GM21825 (cell line): ENCODE measurements at regions not wholly inside any gene's neighbourhood (a gene's known extent, or its start where the extent isn't known, plus 50 kb on each side); places are given as distances from the start of the nearest gene placed in this dataset.

Experiments
- ATAC-seq: cut with Tn5 transposase; IDR thresholded peaks from one replicate; pipeline ENCODE4 v1.9.1; 2021; ENCODE audit warnings: mild to moderate bottlenecking, moderate library complexity; ENCODE audit not compliant: unreplicated experiment

DNA sequence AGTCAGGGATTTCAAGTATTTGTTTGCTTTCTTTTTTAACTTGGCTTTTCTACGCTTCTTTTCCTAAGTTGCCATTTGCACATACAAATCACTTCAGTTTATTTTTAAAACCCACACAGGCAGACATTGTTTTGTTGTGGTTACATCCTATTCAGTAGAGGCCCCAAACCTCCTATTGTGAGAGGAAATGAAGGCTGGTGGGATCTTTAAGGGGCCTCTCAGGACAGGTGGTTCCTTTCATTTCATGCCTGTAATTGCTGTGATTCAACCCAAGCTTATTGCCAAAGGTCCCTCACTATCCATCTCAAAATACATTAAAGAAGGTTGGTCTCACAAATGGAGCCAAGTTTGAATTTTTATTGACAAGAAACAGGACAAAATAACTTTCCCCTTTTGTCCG, 257.1 kb downstream of the ADAMTS20 start:
- ATAC-seq: no peak

DNA sequence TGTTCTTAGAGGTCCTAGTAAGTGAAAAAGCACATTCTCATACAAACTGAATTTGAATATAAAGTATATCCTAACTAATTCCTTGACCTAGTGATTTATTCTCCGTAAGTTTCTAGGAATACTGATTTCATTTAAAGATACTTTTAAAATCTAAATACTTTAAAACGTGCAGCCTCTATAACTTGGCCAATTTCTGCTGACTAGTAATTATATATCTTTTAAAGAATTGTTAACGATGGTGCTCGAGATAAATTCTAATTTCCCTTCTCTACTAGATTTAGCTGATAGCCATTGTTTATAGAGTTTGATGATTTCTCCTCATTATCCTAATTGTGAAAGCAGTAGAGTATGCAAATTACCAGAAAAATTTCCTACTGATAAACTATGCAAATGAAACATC, 257.9 kb downstream of the ADAMTS20 start:
- no peak for ATAC-seq

DNA sequence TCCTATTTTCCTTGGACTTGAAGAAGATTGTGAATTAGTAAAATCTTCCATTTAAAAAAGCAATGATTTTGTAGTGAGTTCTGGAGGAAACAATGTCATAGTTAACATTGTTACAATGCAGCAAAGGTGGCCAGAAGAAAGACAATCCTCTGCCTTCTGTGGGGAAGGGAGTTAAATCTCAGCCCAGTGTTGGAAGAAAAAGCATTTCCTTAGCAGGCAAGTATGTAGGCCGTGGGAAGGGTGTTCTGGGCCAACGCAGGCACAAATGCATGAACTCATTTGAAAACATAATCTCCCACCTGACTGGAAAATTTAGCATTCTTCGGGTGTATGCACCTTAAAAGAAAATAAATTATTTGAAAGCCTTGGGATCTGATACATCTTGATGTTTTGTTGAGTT, 258.6 kb downstream of the ADAMTS20 start:
- no peak for ATAC-seq

DNA sequence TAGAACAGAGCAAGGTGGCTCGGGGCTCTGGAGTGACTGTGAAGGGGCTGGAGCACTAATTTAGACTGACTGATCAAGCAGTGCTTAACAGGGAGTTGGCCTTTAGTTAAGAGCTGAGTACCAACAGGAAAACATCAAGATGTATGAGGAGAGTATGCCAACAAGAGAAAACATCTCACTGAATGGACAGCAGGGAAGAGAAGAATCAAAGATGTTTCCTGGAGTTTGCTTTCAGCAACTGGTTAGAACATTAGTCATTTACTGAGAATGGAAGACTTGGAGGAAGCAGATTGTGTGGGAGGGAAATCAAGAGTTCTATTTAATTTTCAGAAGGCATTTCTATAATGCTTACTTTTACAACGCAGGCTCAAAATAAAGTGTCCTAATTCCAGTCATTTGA, 259.3 kb downstream of the ADAMTS20 start:
- no peak for ATAC-seq

DNA sequence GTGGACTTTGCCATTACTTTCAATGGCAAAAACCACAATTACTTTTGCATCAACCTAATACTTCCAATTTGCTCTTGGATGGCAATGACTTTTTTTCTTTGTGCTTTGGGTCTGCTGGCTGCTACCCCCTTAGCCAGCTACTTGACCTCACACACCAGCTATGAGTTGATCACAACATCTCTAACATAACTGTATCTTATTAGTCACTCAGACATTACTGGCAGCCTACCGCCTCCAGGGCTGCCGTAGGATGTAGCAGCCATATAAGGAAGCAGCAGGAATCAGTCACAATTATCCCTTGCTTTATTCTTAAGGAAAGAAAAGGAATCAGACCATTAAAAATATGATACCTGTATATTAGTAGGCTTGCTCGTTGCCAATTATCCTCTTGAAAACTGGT, 260.5 kb downstream of the ADAMTS20 start:
- no peak for ATAC-seq

DNA sequence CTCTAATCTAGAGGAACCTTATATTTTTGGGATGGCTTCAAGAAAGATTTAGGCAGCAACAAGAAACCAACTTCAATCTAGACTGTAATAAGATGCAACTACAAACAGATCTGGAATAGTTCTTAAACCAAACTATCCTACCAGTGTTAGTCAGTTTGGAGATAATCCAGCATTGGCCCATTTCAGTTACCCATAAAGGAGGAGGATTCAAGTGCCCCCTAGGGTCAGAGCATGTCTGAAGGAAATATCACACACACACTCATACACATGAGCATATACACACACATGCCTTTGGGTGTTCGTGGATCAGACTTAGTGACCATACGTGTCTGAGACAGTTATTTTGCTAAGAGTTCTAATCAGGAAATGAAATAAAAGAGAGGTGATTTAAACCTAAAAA, 261.2 kb downstream of the ADAMTS20 start:
- ATAC-seq: no peak

DNA sequence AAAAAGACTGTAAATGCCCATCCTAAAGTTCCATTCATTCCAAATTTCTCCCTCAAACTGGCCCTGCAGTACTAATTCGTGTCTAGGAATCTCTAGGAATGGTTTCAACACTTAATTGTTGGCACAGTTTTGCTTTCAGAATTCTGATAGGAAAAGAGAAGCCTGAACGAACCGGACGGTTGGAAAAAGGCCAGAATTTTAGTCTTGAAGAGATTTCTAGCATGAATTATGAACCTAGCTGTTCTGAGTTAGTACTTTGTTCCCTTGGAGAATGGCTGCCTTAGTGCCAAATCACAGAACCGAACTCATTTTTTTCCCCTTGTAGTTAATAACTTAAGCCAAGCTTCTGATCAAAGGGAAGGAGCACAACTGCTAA, 262.6 kb downstream of the ADAMTS20 start:
- ATAC-seq: no peak

DNA sequence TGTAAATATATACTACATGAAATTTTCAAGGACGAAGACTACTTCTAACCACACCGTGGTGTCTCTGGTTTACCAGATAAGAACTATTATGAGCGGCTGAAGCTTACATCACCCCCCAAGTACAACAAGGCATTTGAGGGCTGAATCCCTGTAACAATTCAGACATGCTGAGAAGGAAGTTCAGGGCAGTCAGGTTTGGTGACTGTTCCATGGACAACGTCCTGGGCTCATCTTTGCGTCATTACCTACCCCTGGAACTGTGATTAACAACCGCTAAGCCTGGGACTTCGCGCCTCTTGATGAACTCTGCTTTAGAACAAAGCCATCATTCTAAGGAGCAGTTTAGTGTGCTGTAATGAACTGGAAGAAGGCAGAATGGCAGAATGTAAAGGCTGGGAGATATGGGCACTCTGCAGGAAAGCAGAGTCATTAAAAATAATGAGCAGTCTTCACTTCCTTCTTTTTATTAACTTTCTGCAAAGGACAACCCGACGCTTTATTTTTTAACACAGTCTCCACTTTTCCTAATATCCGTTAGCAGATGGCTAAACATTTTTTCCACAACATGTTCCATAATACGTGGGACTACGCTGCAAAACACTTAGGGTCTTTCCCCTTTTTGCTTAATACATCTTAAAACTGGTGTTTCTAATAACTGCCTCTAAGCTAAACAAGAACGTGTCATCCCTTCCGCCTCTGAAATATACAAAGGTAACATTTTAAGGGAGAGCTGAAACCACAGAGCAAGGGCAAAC, 263.2 kb downstream of the ADAMTS20 start:
- no peak for ATAC-seq

DNA sequence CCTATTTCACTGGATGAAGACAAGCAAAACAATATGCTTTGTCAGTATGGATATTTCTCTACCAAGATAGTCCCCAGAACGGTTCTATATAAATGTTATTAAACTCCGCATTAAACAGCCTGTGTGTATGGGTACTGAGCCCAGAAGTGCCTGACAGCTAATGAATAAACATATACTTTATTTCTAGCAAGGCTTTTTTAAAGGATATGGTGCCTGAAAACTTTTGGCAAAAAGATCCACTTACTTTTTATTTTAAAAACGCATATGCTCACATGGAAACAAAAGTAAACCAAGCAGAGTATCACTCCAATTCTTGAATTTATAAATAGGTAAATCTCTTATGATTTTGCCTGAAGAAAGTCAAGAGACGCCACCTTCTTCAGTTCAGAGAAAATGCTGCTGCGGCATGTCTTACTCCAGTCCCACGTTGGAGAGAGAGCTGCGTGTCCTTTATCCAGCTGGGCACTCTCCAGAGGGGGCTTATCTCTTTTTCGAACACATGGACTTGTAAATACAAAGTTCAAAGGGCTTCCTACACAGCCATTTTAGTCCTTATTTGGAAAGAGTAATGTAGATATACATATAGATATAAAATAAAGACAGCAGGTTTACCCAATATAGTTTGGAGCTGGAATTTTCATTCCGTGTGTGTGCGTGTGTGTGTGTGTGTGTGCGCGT, 264.2 kb downstream of the ADAMTS20 start:
- no peak for ATAC-seq

DNA sequence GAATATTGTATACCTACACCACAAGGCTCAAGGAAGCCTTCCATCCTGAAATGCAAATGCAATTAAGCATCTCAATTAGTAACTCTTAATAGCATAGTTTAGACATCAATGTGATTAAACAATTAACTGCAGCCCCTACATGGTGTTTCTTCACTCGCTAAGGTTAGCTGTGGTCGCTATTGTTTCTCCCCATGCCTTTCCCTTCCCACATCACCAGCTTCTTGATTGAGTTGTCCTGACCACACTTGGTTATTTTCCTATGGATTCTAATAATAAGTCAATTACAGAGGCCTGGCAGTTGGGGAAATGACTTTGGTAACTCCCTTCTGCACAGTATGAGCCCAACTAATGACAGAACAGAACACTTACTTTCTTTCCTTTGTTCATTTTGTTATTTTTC, 265.0 kb downstream of the ADAMTS20 start:
- ATAC-seq: no peak

DNA sequence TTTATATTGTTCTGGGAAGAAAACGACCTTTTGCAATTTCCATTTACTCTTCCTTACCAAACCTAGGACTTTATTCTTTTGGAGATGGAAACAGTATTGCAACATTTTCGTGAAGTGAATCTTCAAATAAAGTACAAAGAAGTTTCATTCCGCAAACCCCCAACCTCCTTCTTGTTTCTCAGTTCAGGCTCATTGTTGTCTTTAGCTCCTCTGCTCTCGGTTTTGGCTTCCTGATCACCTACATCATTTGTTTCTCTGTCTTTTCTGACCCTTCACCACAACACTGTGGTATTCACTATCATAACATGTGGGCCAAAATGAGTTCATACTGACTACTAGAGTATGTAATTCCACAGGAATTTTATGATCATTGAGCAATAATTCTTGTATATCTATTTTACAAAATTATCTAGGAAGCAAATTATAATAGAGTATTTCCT, 266.8 kb downstream of the ADAMTS20 start:
- ATAC-seq: no peak

DNA sequence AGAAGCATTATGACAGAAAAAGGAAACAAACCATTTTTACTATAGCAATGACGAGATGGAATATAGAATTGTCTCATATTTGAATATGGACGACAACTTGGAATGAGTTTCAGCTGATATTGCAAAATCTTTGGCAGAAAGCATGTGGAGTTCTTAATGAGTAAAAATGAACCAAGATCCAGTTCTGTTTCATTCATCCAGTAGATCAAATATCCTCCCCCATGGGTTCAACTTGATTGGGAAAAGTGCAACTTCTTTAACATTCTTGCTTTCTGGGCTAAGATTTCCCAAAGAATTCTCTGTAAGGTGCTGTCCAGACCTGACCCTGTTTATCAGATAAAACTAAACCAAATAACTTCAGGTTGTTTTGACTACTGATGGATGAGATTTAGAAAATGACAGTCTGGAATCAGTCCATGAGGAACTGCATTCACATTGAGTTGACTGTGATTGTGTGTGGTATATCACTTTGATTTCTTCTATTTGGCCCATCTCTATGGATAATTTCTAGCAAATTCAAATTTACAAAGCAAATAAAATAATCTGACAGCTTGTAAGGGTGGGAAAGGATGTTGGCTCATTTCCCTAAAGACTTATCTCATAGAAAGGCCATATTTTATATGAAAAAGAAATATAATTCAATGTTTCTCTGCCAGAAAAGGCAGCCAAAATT, 267.4 kb downstream of the ADAMTS20 start:
- ATAC-seq: no peak

DNA sequence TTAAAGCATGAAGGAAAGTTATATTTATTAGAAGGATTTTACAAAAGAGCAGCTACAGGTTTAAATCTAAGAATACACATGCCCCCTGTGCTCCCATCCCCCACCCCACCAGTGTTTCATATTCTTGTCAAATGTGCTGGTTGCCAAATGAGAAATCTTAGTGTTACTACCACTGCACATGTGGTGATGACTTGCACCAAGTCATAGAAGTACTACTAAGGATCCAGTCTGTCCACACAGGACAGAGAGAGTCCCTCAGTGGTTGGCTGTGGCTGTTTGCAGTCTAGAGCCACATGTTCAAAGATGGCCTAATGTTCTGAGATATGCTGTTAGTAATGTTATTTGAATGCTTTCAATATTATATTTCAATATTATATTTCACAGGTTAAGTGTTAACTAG, 268.8 kb downstream of the ADAMTS20 start:
- ATAC-seq: no peak

DNA sequence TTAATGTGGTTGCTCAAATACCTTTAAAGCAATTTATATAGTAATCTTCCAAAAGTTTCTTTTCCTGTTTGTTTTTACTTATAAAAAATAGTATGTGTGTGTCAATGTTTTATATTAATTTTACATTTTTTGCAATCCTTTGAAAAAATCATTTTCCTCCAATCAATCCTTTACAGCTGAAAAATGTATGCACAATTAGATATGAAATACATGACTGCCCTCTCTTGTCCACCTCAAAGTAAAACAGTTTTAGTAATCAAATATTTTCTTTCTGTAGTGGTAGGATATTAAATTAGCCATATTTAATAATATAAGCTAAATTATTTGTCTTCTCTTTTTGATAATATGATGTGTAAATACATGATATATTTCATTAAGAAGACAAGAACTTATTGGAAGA, 269.9 kb downstream of the ADAMTS20 start:
- no peak for ATAC-seq

DNA sequence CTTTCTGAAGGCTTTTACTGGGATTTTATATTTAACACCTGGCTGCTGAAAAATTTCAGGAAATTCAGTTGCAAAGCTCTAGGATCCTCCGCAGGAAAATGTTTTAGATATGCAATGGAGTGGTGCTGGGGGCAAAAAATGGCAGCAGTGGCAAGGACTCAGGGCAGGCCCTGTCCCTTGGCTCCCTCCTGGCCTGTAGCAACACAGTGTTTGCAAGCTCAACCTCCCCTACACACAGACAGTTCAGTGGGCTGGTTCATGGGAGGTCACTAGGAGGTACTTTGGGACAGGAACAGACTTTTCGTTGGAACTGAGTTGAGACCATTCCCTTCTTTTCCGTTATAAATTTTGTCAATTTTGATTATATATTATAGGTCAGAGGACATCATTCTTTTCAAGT, 270.4 kb downstream of the ADAMTS20 start:
- no peak for ATAC-seq

DNA sequence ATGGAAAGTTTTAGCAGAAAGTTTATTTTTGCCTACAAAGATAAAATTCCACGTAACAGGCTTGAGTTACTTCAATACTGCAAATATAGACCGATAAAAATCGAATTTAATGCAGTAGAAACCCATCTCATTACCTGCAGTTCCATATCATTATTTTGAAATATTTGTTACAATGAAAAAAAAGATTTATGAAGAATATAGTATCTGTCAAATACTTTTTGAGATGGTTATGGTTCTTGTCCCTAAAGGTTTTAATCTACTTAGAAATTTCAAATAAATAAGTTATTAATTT, 273.5 kb downstream of the ADAMTS20 start:
- no peak for ATAC-seq

DNA sequence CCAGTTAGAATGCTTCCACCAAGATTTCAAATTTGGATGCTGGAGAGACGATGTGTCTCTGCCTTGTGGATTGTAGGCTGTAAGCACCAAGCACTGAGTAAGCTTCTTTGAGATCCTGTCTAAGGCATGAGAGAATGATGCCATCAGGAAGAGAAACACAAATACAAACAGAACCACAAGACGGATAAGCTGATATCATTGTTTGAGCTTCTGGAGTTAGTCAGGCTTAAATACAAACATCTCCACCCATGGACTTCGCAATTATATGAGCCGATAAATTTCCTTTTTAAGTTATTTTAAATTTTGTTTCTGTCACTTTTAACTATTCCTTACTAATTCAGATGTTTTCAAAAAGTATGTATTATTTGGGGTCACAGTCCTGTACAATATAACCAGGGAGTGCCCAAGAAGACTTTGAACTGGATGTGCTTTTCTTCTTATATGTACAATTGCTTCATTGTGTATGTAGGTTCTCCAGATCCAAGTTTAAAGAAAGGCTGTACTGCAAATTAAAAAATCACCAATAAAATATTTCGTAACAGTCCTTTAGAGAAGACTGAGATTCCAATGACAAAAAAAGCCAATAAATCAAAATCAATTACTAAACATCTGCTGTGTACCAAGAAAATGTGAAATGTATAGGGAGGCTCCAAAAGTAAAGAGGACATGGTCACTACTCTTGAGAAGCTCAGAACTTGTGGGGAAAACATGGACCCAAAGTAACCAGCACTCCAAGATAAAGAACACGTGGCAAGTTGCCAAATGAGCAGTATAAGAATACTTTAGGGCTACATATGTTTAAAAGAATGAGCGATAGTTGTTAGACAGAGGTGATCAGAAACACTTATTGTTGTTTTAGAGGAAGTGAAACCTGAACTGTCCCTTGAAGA, 274.1 kb downstream of the ADAMTS20 start:
- peak; percentile 94 for ATAC-seq

DNA sequence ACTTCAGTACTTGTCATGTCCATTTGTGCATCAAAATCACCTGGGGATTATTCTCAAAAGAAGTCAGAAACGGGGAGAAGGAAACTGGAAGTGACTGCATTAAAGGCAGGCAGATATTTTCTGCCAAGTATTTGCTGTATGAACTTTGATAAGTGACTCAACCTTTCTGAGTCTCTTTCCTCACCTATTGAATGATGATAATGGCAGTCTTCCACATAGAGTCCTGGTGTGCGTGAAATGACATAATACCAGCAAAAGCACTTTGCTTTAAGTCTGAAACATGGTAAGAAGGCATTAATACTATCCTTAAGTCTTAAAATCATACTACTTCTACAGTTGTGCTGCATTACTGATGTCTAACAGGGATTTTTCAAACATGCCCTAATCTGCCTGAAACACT, 278.5 kb downstream of the ADAMTS20 start:
- no peak for ATAC-seq

DNA sequence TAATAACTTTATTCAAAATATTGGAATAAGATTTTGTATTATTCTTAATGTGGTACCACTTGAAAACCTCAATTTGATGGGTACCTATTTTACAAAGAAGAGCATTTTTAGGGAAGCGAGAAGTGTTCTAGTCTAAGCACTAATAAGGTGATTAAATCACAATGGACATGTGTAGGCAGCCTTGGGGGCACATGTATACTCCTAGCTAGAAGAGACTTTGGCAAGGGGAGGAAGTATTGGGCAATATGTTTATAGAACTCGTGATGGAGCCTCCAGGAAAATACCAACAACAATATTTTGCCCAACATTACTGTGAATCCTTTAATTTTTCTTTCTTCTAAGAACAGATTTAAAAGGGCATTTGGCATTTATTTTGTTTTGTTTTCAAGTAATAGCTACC, 280.3 kb downstream of the ADAMTS20 start:
- no peak for ATAC-seq

DNA sequence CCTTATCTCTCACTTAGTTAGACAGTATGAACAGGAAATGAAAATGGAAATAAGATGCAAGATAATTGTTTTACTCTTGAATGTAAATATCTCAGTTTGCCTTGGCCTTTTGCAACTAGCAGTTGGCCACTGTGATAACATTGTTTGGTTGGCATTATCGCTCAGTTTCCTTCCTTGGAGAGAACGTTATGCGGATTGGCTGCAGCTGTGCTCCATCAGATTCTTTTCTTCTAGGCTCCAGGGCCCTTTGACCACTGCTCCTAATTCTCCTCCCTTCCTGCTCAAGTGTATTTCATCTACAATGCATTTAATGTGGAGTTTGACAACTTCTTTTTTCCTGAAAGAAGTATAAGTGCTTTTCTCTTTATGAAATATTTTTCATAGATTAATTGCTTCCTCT, 284.2 kb downstream of the ADAMTS20 start:
- no peak for ATAC-seq

DNA sequence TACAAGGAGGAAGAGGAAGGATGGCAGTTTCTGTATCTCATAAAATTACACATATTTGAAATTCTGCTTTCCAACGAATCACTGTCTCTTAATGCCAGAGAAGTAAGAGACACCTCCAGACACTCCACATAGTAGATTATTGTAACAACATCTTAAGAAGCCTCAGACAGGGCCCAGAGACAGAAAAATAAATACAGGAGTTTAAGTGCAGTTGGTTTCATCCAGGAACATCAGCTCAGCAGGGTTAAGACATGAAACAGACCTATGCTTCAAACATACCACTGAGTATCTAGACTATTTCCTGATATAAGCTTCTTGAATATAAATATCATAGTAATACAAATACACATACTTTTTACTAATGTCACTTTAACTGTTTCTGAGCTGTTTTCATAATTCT, 290.3 kb downstream of the ADAMTS20 start:
- ATAC-seq: no peak
